HL-60 (cell line): ENCODE measurements at regions not wholly inside any gene's neighbourhood (a gene's known extent, or its start where the extent isn't known, plus 50 kb on each side); places are given as distances from the start of the nearest gene placed in this dataset.

Source experiments
- GABPA ChIP-seq: IDR thresholded peaks from 2 replicates; pipeline ENCODE4 v1.6.1; 2012; ENCODE audit warnings: low read depth
- POLR2AphosphoS5 ChIP-seq: IDR thresholded peaks from 2 replicates; pipeline ENCODE4 v1.6.1; 2012; ENCODE audit warnings: low read depth
- TF ChIP-seq, protein P1 (sequence below): IDR thresholded peaks from one replicate; pipeline ENCODE4 v1.5.1; 2011; ENCODE audit warnings: low read length, control low read depth, inconsistent platforms; ENCODE audit not compliant: insufficient read depth
- TF ChIP-seq, protein P2 (sequence below): IDR thresholded peaks from 2 replicates; pipeline ENCODE4 v1.6.1; 2012; ENCODE audit warnings: low read depth; ENCODE audit not compliant: insufficient replicate concordance

DNA sequence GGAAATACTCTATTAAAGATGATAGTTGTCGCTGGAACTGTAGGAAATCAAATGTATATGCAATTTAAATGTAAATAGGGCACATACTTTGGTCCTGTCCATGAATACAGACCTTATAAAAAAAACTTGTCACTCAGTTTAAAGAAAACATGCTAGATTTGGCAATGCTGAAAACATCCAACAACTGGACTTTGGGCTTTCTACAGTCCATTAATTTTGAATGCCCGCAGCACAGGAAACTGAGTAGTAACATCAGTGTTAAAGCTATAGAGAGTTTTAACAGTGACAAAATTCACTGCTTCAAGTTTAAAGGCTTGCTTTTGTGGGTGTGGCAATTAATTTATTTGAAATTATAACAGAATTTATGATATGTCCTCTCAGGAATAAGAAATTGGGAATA is 578.4 kb downstream of the TRIML1 start:
- TF ChIP-seq, protein P1, sequence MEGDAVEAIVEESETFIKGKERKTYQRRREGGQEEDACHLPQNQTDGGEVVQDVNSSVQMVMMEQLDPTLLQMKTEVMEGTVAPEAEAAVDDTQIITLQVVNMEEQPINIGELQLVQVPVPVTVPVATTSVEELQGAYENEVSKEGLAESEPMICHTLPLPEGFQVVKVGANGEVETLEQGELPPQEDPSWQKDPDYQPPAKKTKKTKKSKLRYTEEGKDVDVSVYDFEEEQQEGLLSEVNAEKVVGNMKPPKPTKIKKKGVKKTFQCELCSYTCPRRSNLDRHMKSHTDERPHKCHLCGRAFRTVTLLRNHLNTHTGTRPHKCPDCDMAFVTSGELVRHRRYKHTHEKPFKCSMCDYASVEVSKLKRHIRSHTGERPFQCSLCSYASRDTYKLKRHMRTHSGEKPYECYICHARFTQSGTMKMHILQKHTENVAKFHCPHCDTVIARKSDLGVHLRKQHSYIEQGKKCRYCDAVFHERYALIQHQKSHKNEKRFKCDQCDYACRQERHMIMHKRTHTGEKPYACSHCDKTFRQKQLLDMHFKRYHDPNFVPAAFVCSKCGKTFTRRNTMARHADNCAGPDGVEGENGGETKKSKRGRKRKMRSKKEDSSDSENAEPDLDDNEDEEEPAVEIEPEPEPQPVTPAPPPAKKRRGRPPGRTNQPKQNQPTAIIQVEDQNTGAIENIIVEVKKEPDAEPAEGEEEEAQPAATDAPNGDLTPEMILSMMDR, result no peak
- TF ChIP-seq GABPA (no peak), POLR2AphosphoS5 (no peak)
- TF ChIP-seq, protein P2, sequence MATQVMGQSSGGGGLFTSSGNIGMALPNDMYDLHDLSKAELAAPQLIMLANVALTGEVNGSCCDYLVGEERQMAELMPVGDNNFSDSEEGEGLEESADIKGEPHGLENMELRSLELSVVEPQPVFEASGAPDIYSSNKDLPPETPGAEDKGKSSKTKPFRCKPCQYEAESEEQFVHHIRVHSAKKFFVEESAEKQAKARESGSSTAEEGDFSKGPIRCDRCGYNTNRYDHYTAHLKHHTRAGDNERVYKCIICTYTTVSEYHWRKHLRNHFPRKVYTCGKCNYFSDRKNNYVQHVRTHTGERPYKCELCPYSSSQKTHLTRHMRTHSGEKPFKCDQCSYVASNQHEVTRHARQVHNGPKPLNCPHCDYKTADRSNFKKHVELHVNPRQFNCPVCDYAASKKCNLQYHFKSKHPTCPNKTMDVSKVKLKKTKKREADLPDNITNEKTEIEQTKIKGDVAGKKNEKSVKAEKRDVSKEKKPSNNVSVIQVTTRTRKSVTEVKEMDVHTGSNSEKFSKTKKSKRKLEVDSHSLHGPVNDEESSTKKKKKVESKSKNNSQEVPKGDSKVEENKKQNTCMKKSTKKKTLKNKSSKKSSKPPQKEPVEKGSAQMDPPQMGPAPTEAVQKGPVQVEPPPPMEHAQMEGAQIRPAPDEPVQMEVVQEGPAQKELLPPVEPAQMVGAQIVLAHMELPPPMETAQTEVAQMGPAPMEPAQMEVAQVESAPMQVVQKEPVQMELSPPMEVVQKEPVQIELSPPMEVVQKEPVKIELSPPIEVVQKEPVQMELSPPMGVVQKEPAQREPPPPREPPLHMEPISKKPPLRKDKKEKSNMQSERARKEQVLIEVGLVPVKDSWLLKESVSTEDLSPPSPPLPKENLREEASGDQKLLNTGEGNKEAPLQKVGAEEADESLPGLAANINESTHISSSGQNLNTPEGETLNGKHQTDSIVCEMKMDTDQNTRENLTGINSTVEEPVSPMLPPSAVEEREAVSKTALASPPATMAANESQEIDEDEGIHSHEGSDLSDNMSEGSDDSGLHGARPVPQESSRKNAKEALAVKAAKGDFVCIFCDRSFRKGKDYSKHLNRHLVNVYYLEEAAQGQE, result no peak
